HG03432 (cell line): ENCODE measurements at regions not wholly inside any gene's neighbourhood (a gene's known extent, or its start where the extent isn't known, plus 50 kb on each side); places are given as distances from the start of the nearest gene placed in this dataset.
"Not testable (repeated sequence)": the region's sequence is repeated elsewhere in the genome, so short reads cannot be mapped to it uniquely, and the experiment has no call there.

Experiments
- ATAC-seq: cut with Tn5 transposase; IDR thresholded peaks from one replicate; pipeline ENCODE4 v1.9.1; 2021; ENCODE audit warnings: mild to moderate bottlenecking, moderate library complexity; ENCODE audit not compliant: unreplicated experiment

DNA sequence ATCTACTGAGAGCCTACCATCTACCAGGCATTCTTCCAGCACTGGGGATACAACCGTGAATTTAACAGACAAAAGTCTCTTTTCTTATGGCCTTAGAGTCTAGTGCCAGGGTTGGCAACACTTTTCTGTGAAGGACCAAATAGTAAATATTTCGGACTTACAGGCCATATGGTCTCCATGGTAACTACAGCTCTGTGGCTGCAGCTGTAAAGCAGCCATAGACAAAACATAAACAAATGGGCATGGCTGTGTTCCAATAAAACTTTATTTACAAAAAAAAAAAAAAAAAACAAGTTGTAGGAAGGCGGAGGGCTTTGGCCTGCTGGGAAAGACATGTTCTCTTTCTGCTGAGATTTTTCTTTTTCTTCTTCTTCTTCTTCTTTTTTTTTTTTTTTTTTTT, 98.7 kb downstream of the ABCC12 start:
- ATAC-seq = no peak

DNA sequence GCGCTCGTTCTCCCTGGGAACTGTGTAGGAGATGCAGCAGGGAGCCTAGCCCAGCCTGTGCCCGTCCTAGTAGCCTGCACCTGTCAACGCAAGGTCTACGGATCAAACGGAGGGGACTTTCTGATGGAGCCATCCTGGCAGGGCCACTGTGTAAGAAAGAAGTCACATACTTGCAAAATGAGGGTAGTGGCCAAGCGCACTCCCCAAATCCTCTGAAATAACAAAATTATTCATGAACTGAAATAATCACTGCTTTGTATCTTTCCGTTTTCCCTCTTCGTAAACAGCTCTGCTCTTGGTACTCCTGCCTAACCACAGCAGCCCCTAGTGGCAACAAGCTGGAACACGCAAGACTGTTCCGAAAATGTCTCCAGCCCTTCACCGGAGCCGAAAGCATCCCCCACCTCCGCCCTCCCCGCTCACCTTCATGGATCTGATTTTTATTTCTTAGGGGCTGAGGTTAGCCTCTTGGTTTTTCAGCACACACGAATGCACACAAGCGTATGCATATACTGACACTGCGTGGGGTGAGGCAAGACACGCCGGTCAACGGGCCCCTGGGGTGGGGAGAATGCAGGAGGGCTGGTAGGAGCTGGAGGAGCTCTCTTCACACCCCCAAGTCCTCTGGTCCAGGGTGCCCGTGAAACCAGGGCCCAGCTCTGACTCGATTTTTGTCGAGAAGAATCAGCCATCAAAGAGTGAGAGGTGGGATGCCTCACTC, 100.8 kb downstream of the ABCC12 start:
- peak; percentile 78 for ATAC-seq

DNA sequence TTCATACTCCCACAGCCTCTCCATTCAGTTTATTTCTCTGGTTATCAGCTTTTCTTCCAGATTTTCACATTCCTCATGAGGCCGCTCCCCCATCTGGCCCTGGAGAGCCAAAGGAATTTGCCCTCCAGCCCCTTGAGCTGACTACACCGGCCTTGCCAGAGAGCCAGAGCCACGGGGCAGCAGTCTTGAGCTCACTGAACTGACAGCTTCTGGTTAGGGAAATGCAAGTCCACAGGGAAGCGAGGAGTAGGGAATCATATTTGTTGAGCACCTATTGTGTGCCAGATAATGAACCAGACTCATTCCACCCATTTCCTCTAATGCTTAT, 102.4 kb downstream of the ABCC12 start:
- ATAC-seq = no peak

DNA sequence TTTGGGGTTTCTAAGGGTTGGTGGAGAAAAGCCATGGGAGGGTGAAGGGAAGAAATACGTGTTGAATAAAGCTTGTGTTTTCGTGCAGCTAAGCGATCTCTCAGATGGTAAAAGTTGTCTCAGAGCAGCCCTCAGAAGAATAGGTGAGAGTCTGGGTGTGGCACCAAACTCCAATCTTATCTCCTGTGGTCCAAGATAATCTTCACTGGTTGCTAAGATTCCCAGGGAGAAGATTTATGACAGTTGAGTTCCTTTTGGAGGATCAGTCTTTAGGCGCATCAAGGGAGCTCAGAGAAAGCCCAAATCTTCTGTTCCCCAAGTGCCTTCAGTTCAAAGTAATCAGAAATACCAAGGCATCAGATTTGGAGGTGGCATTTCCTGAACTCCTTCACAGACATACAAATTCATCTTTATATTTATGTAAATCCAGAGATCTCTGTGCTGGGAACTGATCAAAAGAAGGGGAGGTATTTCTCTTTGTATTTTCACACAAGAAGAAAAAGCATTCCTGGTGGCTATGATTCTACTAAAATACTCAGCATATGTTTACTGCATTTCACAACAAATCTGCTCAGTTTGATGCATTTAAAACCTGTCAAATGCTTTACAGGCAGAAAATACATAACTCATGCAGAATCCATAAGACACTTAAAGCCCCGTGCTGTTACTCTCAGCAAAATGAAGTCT, 102.9 kb downstream of the ABCC12 start:
- no peak for ATAC-seq

DNA sequence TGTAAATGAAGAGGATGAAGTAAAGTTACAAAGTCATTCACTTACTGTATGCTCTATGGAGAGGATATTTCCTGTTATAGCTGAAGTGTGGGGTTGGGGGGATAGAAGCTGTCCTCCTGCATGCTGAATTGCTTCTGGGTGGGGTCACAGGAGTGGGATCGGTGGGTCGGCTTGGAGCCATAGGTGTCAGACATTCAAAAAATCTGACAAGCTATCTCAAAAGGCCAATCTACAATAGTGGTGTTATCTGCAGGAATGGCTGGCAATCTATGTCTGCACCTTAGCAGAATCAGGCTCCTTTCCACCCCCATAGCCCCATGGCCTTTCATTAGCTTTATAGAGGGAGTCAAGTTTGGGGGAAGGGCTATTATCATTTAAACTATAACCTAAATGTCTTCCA, 104.9 kb downstream of the ABCC12 start:
- no peak for ATAC-seq

DNA sequence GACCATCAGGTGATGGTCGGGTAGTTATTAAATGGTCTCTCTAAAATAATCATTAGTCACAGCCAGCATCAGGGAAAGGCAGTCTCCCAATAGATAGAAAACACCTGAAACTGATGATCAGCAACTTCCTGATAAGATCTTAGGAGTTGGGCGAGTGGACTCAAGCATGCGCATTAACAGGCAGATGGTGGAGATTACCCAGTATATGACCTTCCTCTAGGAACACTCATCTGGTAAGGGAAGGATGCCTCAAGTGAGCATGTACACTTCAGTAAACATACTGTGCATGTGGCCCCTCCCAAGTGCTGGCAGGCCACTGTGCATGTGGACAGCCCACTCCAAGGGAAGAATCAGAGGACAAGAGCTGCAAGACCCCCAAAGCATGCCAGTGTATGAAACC, 105.9 kb downstream of the ABCC12 start:
- ATAC-seq = no peak

DNA sequence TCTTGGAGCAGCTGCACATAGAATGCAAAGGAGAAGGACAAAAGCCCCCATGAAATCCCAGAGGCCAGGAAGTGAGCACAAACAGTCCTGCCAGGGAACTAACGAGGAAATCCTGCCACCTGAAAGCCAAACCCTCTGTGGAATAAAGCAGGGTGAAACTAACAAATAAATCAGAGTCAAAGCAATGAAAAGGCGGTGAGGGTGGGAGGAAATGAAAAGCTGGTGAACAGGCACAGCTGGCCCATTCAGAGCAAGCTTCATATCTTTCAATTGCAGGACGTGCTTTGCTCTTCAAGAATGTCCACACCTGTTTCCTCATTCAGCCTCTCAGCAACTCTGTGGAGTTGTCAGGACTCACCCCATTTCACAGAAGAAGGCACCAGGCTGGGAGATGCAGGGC, 108.1 kb downstream of the ABCC12 start:
- ATAC-seq = no peak

DNA sequence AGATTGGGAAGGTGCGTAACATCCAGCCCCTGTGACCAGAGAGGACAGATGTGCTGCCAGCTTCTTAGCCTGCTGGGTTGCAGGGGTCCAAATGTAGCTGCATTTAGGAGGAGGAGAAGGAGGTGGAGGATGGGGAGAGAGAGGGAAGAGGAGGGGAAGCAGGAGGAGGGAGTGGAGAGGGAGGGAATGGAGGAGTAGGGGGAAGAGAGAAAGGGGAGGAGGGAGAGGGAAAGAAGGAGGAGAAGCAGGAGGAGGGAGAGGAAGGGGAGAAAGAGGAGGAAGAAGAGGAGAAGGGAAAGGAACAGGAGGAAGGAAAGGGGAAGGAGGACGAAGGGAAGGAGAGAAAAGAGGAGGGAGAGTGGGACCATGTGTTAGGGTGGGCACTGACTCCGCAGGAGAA, 108.6 kb downstream of the ABCC12 start:
- no peak for ATAC-seq

DNA sequence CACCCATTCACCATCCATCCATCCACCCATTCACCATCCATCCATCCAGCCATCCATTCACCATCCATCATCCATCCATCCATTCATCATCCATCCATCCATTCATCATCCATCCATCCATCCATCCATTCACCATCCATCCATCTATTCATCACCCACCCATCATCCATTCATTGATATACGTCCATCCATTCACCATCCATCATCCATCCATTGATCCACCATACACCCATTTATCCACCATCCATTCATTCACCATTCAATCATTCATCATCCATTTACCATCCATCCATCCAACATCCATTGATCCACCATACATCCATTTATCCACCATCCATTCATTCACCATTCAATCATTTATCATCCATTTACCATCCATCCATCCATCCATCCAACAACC, 111.7 kb downstream of the ABCC12 start:
- no peak for ATAC-seq

DNA sequence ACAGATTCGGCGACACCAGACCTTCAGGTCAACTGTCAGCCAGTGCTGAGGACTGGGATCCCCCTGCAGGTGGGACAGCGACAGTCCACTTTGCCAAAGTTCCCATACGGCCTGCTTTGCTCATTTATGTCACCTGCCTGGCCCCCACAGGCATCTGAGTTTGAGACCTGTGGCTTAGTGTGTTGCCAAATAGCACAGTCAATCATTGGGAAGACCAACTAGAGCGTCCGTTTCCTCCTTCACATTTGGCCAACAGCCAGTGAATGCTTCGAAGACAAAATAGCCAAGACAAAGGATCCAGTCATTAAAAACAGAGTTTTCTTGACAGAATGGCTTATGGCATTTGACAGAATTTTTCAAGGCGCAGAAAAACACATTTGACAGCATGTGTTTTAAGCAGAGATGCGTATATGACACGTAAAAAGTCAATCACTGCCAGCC, 113.8 kb downstream of the ABCC12 start:
- no peak for ATAC-seq

DNA sequence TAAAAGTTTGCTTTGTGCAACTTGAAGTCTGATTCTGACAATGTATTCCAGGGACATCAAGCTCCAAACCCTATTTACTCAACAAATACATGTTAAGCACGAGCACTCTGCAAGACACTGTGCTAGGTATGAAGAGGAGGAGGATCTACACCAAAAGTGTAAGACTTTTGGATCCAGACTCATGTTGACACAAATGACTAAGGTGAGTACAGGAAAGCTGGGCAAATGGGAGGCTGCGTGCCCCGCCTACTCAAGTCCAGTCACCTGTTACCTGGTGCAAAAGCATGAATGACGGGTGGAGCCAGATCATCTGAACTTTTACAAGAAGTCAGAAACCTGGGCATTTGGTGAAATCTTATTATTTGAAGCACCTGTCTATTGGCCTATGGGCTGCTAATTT, 120.7 kb downstream of the ABCC12 start:
- ATAC-seq = no peak

DNA sequence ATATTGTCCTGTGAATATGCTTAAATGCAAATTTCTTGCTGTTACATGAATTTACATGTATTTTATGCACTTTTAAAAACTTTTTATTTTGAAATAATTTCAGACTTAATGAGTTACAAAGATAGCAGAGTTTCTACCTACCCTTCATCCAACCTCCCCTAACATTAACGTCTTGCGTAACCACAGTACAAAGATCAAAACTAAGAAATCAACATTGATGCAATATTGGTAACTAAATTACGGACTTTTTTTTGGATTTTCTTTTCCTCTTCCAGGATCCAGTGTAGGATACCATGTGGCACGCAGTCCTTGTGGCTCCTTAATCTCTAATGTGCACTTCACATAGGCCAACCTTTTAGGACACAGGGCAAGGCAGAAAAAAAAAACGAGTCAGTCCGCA, 124.9 kb downstream of the ABCC12 start:
- ATAC-seq = no peak

DNA sequence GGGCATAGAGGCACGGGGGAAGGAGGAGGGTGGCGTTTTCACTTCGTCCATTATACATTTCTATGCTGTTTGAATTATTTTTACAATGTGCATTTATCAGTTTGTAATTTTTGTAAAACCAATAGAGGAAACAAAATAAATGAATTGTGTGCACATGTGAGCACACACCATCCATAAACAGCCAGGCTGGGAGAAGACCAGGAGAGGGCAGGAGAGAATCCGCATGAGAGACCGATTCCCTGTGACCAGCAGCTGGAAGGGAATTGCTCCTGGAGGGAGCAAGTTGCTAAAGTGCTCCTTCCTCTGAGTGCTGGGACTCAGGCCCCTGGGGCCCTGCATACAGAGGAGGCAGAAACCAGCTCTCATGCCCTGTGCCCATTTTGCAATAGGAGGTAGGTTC, 126.0 kb downstream of the ABCC12 start:
- ATAC-seq = no peak

DNA sequence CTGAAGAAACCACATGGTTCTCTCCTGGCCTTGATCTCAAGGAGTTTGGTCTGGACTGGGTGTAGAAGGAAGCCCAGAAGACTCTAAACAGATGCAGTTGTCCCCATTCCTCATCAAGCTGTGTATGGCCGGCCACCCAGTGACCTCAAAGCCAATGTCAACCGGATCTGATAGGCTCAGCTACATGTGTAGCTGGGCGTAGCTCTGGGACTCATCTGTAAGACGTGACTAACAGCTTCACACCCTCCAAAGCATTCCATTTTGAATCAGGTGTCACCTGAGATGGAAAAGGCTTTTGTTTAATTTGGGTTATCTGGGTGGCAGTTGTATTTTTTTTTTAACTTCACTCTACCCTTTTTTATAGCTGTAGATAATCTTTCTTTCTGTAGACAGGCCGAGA, 130.4 kb downstream of the ABCC12 start:
- ATAC-seq = no peak

DNA sequence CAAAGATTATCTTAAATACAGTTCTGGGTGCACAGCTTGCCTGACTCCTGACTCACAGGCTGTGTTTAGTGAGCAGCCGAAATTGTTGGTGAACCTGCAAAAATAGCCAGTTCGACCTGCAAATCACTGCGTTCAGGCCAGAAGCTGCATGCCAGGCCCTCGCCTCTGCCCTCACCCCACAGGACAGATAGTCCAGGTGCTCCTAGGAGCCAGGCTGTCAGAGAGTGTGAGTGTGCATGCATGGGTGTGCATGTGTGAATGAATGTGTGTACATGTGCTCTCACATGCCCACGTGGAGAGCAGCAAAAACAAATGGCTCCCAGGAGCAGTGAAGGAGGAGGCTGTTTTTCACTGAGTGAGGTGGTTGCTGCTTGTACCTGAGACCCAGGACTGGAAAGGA, 131.8 kb downstream of the ABCC12 start:
- ATAC-seq = no peak

DNA sequence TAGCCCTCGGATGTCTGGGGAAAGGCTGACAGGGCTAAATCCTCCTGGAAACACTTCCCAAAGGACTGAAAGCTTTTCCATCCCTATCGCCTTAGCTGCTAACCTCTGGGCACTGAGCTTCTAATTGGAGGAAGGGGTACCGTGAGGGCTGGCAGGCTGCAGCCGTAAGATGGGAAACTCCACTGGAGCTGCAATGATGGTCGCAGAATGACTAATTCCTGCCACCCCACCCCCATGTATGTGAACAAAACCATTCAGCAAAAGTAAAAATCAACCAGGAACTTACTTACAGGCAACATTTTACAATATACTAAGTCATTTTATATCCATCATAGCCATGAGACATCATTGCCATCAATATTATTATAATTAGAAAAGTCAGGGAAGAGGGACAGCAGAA, 133.3 kb downstream of the ABCC12 start:
- no peak for ATAC-seq

DNA sequence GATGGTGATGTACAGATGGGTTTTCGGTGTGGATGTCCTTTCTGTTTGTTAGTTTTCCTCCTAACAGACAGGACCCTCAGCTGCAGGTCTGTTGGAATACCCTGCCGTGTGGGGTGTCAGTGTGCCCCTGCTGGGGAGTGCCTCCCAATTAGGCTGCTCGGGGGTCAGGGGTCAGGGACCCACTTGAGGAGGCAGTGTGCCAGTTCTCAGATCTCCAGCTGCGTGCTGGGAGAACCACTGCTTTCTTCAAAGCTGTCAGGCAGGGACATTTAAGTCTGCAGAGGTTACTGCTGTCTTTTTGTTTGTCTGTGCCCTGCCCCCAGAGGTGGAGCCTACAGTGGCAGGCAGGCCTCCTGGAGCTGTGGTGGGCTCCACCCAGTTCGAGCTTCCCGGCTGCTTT, 135.2 kb downstream of the ABCC12 start:
- not testable (repeated sequence) for ATAC-seq

DNA sequence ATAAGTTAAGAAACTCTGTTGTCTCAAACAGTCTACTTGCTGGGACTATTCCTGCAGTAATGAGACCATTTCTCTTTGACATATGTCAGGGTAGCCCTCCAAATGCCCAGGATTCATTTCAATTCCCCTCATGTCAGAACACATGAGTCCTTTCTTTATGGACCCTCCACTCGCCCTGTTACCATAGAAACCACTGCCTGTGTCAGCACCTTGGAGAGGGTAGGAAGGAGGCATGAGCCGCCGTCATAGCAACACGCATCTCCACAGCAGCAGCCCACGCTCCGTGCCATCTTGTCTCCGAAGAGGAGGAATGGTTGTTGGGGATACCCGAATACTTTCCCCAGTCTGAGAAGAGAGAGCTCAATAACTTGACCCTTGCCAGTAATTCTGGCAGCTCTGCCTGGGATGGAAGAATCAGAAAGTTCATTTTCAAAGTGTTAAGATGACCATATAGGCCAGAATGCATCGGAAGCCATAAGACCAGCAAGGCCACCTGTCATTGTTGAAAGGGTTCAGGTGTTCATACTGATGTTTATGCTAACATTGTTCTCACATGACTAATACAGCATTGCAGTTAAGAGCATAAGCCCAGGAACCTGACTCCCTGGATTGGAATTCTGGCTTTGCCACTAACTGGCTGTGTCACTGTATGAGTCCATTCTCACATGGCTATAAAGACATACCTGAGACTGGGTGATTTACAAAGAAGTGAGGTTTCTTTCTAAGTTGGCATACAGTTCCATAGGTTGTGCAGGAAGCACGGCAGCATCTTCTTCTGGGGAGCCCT, 141.3 kb downstream of the ABCC12 start:
- no peak for ATAC-seq

DNA sequence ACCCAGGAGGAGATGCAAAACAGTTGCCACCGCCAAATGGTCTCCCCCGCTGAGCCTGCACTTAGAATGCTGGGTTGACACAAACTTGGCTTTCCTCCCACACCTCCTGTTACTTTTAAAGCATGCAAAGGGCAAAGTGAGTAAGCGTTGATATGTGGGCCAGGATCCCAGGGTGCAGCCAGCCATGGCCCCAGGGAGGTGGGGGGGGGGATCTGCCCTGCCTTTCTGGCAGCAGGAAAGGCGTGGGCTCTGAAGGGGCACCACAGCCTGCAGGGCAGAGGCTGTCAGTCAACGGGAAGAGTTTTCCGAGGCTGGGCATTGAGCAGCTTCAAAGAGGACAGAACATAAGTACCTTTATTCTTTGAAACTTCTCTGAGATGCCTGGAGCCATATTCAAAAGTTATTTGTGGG, 142.3 kb downstream of the ABCC12 start:
- no peak for ATAC-seq

DNA sequence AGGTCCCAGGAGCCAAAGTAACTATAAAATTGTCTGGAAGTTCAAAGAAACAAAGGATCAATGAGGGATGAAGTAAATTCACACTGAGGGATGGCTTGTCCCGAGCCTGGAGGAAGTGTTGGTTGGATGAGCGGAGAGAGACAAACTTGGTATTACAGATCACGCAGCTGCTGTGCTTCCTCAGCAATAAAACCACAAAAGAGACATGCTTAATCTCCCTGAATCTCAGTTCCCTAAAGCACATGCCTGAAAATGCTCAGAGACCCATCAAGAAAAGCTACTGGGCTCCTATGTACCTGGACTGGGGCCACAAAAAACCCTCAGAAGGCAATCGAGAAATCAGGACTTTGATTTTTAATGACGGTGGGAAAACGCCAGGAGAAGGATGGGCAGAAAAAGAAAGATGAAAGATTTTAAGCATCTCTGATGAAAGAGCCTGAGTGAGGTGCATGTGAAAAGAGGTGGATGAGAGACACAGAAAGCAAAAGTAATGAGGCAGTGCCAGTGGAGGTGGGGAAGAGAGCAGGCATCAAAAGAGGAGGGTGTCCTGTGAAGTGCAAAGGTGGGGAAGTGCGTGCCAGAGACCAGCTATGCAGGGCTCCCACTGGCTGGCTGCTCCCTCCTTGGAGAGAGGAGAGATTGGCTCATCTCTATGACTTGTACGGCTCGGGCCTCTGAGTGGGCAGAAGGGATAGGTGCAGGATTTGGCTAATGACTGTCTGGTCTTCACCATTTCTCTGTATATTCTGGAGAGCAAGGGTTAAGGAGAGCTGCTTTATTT, 143.7 kb downstream of the ABCC12 start:
- no peak for ATAC-seq

DNA sequence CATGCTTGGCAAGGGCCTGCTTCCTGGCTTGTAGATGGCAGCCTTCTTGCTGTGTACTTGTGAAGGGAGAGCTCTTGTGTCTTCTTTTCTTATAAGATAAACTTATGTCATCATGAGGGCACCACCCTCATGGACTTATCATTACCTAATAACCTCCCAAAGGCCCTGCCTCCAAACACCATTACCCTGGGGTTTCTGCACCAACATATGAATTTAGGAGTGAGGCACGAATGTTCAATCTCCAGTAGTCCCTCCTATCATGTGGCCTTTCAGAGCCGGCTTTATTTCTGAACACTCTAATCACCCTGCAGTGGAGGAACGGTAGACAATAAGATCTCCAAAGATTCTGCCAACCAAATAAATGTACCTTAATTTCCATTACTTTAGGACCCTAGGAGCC, 144.3 kb downstream of the ABCC12 start:
- ATAC-seq = no peak
